Peyer's patch (tissue), 4 donors: ENCODE measurements at regions not wholly inside any gene's neighbourhood (a gene's known extent, or its start where the extent isn't known, plus 50 kb on each side); places are given as distances from the start of the nearest gene placed in this dataset.

ENCODE experiments used
- DNase-seq, 3 donors: peaks; one replicate each; pipeline ENCODE4 v3.0.0-alpha.2; 2017 to 2019
- H3K27ac ChIP-seq, 4 donors: fragments of 200-600 bp; sonication (generic); one replicate each; pipeline ENCODE4 v1.5.1; 2016 to 2019
- H3K27me3 ChIP-seq, 2 donors: fragments of 200-600 bp; sonication (generic); one replicate each; pipeline ENCODE4 v1.5.1; 2019
- H3K36me3 ChIP-seq, 3 donors: fragments of 200-600 bp; sonication (generic); one replicate each; pipeline ENCODE4 v1.5.1; 2016 to 2019
- H3K4me1 ChIP-seq, 4 donors: fragments of 200-600 bp; sonication (generic); one replicate each; pipeline ENCODE4 v1.5.1; 2016 to 2019
- H3K4me3 ChIP-seq, 4 donors: fragments of 200-600 bp; sonication (generic); 1 replicate in 3 of 4; 2 replicates in 1 of 4; pipeline ENCODE4 v1.5.1; 2016 to 2019; ENCODE audit warnings: mild to moderate bottlenecking in 1 of 4
- H3K9me3 ChIP-seq, 4 donors: fragments of 200-600 bp; sonication (generic); one replicate each; pipeline ENCODE4 v1.5.1; 2016 to 2019; ENCODE audit warnings: mild to moderate bottlenecking in 1 of 4
- POLR2A ChIP-seq, 2 donors: fragments of 450-650 bp; IDR thresholded peaks; one replicate each; pipeline ENCODE4 v1.5.1; 2017; ENCODE audit warnings: antibody characterized with exemption in 2 of 2, mild to moderate bottlenecking in 2 of 2, moderate library complexity in 2 of 2
- TF ChIP-seq, protein P1 (sequence below), 6 experiments: fragments of 450-650 bp in 4 of 6; fragments of 200-600 bp in 2 of 6; sonication (generic) in 1 of 6; IDR thresholded peaks; one replicate each; pipeline ENCODE4 v1.5.1; 2017 to 2019; ENCODE audit warnings: antibody characterized with exemption in 6 of 6, mild to moderate bottlenecking in 3 of 6, moderate library complexity in 1 of 6

DNA sequence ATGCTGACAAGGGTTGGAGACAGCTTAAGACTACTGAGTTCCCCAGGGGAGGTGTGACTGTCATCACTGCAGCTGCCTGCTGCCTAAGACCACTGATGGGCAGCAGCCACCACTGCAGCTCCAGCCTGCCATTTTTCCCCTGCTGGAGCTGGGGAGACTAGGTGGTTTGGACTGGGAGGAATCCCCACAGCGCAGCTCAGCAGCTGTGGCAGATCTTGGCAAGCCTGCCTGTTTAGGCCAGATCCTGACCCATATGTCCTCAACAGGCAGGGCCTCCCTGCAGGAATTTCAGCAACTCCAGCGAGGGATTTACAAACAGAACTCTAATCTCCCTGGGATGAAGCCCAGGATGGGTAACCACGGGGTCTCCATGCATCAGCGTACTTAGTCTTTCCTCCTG, 356.4 kb upstream of the TOM1L1 start:
- Histone ChIP-seq H3K27me3 (no peaks in the 10 kb centered on the region), H3K4me3 (no peak overlapping the region), H3K9me3 (no peaks in the 10 kb centered on the region), H3K4me1 (no peaks in the 10 kb centered on the region), H3K27ac (no peak overlapping the region), H3K36me3 (no peaks in the 10 kb centered on the region)
- DNase-seq, result no peak
- no peak for TF ChIP-seq POLR2A (IDR thresholded peaks at IDR 0.05)
- TF ChIP-seq, protein P1, sequence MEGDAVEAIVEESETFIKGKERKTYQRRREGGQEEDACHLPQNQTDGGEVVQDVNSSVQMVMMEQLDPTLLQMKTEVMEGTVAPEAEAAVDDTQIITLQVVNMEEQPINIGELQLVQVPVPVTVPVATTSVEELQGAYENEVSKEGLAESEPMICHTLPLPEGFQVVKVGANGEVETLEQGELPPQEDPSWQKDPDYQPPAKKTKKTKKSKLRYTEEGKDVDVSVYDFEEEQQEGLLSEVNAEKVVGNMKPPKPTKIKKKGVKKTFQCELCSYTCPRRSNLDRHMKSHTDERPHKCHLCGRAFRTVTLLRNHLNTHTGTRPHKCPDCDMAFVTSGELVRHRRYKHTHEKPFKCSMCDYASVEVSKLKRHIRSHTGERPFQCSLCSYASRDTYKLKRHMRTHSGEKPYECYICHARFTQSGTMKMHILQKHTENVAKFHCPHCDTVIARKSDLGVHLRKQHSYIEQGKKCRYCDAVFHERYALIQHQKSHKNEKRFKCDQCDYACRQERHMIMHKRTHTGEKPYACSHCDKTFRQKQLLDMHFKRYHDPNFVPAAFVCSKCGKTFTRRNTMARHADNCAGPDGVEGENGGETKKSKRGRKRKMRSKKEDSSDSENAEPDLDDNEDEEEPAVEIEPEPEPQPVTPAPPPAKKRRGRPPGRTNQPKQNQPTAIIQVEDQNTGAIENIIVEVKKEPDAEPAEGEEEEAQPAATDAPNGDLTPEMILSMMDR (IDR thresholded peaks at IDR 0.05), result no peak

DNA sequence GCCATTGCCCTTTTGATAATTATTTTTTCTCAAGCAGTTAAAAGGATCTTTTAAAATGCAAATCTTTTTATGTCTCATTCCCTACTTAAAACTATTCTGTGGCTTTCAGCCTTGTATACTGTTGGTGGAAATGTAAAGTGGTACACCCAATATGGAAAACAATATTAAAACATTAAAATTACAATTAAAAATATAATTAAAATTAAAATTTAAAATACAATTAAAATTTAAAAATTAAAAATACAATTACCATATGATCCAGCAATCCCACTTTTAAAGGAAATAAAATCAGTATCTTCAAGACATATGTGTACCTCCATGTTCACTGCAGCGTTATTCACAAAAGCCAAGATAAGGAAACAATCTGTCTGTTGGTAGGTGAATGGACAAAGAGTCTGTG, 340.8 kb upstream of the TOM1L1 start:
- DNase-seq, result no peak
- Histone ChIP-seq H3K9me3 (no peaks in the 10 kb centered on the region), H3K27me3 (no peaks in the 10 kb centered on the region), H3K36me3 (no peaks in the 10 kb centered on the region), H3K27ac (no peak overlapping the region), H3K4me1 (no peaks in the 10 kb centered on the region), H3K4me3 (no peak overlapping the region)
- TF ChIP-seq, protein P1 (IDR thresholded peaks at IDR 0.05), result no peak
- no peak for TF ChIP-seq POLR2A (IDR thresholded peaks at IDR 0.05)

DNA sequence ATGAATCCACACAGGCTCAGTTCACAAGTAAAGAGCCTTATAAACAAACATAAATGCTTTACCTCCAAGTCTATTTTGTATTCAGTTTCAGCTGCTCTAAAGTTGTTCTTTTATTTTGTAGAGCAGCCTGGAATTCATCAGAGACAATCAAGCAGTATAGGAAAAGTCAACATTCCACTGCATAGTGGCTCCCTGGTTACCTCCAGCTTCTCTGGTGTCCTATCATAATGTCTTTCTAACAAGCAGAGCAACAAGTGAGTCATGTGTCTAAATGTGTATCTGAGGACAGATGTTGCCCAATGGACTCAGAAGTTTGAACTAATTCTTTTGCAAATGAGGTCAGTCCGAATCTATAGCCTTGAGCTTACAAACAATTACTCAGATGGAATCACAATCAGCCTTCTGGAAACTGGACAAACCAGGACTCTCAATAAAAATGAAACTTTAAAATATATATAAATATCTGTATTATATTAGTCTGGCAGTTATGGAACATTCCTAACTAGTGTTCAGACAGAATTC, 292.0 kb upstream of the TOM1L1 start:
- TF ChIP-seq, protein P1 (IDR thresholded peaks at IDR 0.05), result no peak
- no peak for TF ChIP-seq POLR2A (IDR thresholded peaks at IDR 0.05)
- H3K27ac ChIP-seq, result no peak overlapping the region
- H3K9me3 ChIP-seq, result peaks cover 0 to 10% (median 0%) of the 10 kb centered on the region in 4 donors

DNA sequence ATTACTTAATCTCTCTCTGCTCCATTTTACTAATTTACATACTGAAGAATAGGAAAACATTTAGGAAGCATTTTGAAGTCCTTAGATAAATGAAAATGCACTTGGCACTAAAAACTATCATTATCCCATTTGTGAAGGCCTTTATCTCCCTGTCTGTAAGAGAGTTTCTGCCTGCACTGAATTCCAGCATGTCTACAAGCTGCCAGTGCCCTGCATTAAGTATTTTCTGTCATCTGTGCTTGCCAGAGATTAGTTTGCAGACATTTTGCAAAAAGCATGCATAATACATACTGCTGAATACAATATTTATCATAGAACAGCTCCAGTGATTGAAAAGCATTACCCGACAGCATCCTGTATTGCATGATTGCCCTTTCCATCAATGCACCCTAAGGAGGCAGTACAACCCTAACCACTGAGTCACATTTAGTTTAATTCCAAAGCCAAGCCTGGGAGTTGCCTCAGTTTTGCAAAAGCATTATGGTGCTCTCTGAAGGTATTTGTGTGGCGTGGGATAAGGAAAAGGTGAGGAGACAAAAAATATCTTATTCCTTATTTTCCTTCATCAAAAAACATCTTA, 280.2 kb upstream of the TOM1L1 start:
- Histone ChIP-seq H3K27me3 (no peaks in the 10 kb centered on the region), H3K4me1 (no peaks in the 10 kb centered on the region), H3K36me3 (no peaks in the 10 kb centered on the region), H3K27ac (no peak overlapping the region), H3K9me3 (no peaks in the 10 kb centered on the region), H3K4me3 (no peak overlapping the region)
- DNase-seq, result no peak
- TF ChIP-seq, protein P1 (IDR thresholded peaks at IDR 0.05), result no peak
- no peak for TF ChIP-seq POLR2A (IDR thresholded peaks at IDR 0.05)

More for the DNA sequence above, 292.0 kb upstream of the TOM1L1 start:
- Histone ChIP-seq H3K27me3 (no peaks in the 10 kb centered on the region), H3K36me3 (no peaks in the 10 kb centered on the region), H3K4me1 (no peaks in the 10 kb centered on the region), H3K4me3 (no peak overlapping the region)
- DNase-seq, result no peak

DNA sequence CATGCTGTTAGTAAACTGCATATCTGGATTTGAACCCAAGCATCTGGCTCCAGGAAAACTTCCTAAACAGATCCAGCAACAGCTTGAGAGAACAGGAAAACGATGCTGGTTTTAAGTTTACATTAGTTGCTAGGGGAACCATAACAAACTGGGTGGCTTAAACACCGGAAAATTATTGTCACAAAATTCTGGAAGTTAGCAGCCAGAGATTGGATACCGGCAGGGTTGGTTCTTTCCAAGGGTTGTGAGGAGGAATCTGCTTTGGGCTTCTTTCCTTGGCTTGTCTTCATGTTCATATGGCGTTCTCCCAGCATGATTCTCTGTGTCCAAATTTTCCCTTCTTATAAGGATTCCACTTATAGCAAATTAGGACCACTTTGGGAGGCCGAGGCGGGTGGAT, 276.9 kb upstream of the TOM1L1 start:
- Histone ChIP-seq H3K36me3 (no peaks in the 10 kb centered on the region), H3K27me3 (no peaks in the 10 kb centered on the region), H3K27ac (no peak overlapping the region), H3K9me3 (no peaks in the 10 kb centered on the region), H3K4me1 (no peaks in the 10 kb centered on the region), H3K4me3 (no peak overlapping the region)
- no peak for DNase-seq
- no peak for TF ChIP-seq POLR2A (IDR thresholded peaks at IDR 0.05)
- TF ChIP-seq, protein P1 (IDR thresholded peaks at IDR 0.05), result no peak
